HepG2 (cell line): ENCODE measurements at regions not wholly inside any gene's neighbourhood (a gene's known extent, or its start where the extent isn't known, plus 50 kb on each side); places are given as distances from the start of the nearest gene placed in this dataset.

ENCODE experiments used
- ADNP ChIP-seq: sonication (generic); formaldehyde crosslinking; IDR thresholded peaks from 2 replicates; pipeline ENCODE4 v1.4.0; 2020; ENCODE audit warnings: missing genetic modification reagents
- ATM ChIP-seq: fragments of 450-650 bp; IDR thresholded peaks from 2 replicates; pipeline ENCODE4 v1.7.1; 2017; ENCODE audit warnings: mild to moderate bottlenecking, borderline replicate concordance
- CAMTA2 ChIP-seq: sonication (generic); formaldehyde crosslinking; IDR thresholded peaks from 2 replicates; pipeline ENCODE4 v1.4.0; 2020; ENCODE audit warnings: mild to moderate bottlenecking, missing genetic modification reagents, borderline replicate concordance
- CBX1 ChIP-seq: IDR thresholded peaks from one replicate; pipeline ENCODE4 v1.6.1; 2016; ENCODE audit warnings: antibody characterized with exemption, low read depth
- CREM ChIP-seq, 2 experiments: sonication (generic) in 1 of 2; formaldehyde crosslinking in 1 of 2; IDR thresholded peaks; 2 replicates each; pipeline versions ENCODE4 v1.4.0 to v1.6.1; 2016 to 2020; ENCODE audit warnings: antibody characterized with exemption in 1 of 2, mild to moderate bottlenecking in 1 of 2, missing genetic modification reagents in 1 of 2
- ETS1 ChIP-seq: sonication (generic); formaldehyde crosslinking; IDR thresholded peaks from 2 replicates; pipeline ENCODE4 v1.4.0; 2020; ENCODE audit warnings: missing genetic modification reagents
- FIP1L1 ChIP-seq: fragments of 200-400 bp; formaldehyde crosslinking; IDR thresholded peaks from 2 replicates; pipeline ENCODE4 v1.6.1; 2018; ENCODE audit warnings: low read depth, mild to moderate bottlenecking, low read length, moderate library complexity, borderline replicate concordance; ENCODE audit not compliant: insufficient read depth
- GATAD2A ChIP-seq: IDR thresholded peaks from 2 replicates; pipeline ENCODE4 v1.6.1; 2016
- GTF2F1 ChIP-seq: fragments of 150-350 bp; IDR thresholded peaks from 2 replicates; pipeline ENCODE4 v1.6.1; 2014; ENCODE audit warnings: low read length
- IRF1 ChIP-seq: sonication (generic); formaldehyde crosslinking; IDR thresholded peaks from 2 replicates; pipeline ENCODE4 v1.4.0; 2020; ENCODE audit warnings: low read depth, mild to moderate bottlenecking, missing genetic modification reagents
- MBD4 ChIP-seq: IDR thresholded peaks from 2 replicates; pipeline ENCODE4 v1.6.1; 2012; ENCODE audit warnings: low read length, inconsistent platforms, borderline replicate concordance
- NFKB2 ChIP-seq: sonication (generic); formaldehyde crosslinking; IDR thresholded peaks from 2 replicates; pipeline ENCODE4 v1.4.0; 2020; ENCODE audit warnings: missing genetic modification reagents, borderline replicate concordance
- SALL2 ChIP-seq: sonication (generic); formaldehyde crosslinking; IDR thresholded peaks from 2 replicates; pipeline ENCODE4 v1.8.1; 2023; ENCODE audit warnings: mild to moderate bottlenecking, missing genetic modification reagents, inconsistent platforms
- SNAPC5 ChIP-seq: sonication (generic); formaldehyde crosslinking; IDR thresholded peaks from 2 replicates; pipeline ENCODE4 v1.8.1; 2023; ENCODE audit warnings: mild to moderate bottlenecking, missing genetic modification reagents, borderline replicate concordance
- STAG1 ChIP-seq: sonication (generic); formaldehyde crosslinking; IDR thresholded peaks from 2 replicates; pipeline ENCODE4 v1.4.0; 2020; ENCODE audit warnings: missing genetic modification reagents
- THYN1 ChIP-seq: sonication (generic); formaldehyde crosslinking; IDR thresholded peaks from 2 replicates; pipeline ENCODE4 v1.8.1; 2023; ENCODE audit warnings: low read depth, mild to moderate bottlenecking, moderate library complexity, missing genetic modification reagents, borderline replicate concordance
- ZGPAT ChIP-seq: IDR thresholded peaks from 2 replicates; pipeline ENCODE4 v1.6.1; 2016; ENCODE audit warnings: mild to moderate bottlenecking
- ZIK1 ChIP-seq: sonication (generic); formaldehyde crosslinking; IDR thresholded peaks from 2 replicates; pipeline ENCODE4 v1.5.0; 2020; ENCODE audit warnings: mild to moderate bottlenecking, low read depth, missing genetic modification reagents, borderline replicate concordance
- ZNF281 ChIP-seq: sonication (generic); formaldehyde crosslinking; IDR thresholded peaks from 2 replicates; pipeline ENCODE4 v1.4.0; 2020; ENCODE audit warnings: missing genetic modification reagents, borderline replicate concordance
- ZNF383 ChIP-seq: sonication (generic); formaldehyde crosslinking; IDR thresholded peaks from 2 replicates; pipeline ENCODE4 v1.4.0; 2020; ENCODE audit warnings: missing genetic modification reagents, mild to moderate bottlenecking, borderline replicate concordance
- ZNF605 ChIP-seq: sonication (generic); formaldehyde crosslinking; IDR thresholded peaks from 2 replicates; pipeline ENCODE4 v1.8.0; 2022; ENCODE audit warnings: mild to moderate bottlenecking, missing genetic modification reagents
- ZSCAN5A ChIP-seq: sonication (generic); formaldehyde crosslinking; IDR thresholded peaks from 2 replicates; pipeline ENCODE4 v1.8.0; 2022; ENCODE audit warnings: mild to moderate bottlenecking, missing genetic modification reagents, borderline replicate concordance

GRCh38 chr2:8611700-8612099 is 70.2 kb upstream of the ID2 start (continued):
- no peak; the same call in 1 of the 2 replicates for TF ChIP-seq ZSCAN5A
- no peak for TF ChIP-seq SNAPC5 (CRISPR knock-in tag)
- TF ChIP-seq ZGPAT (CRISPR knock-in tag) = peak; percentile 61; the same call in 1 of the 2 replicates
- no peak for TF ChIP-seq MBD4
- TF ChIP-seq ZNF281 (CRISPR knock-in tag) = no peak
- no peak for TF ChIP-seq CAMTA2 (CRISPR knock-in tag)
- no peak for TF ChIP-seq NFKB2
- no peak for TF ChIP-seq ZNF605 (CRISPR knock-in tag)
- TF ChIP-seq ATM = no peak
- TF ChIP-seq FIP1L1 = no peak
- no peak for TF ChIP-seq STAG1
- peak; percentile 69 for TF ChIP-seq CREM (IDR thresholded peaks at IDR 0.05)
- TF ChIP-seq CREM (CRISPR knock-in tag; IDR thresholded peaks at IDR 0.05) = no peak
- no peak for TF ChIP-seq ZIK1 (CRISPR knock-in tag)
- TF ChIP-seq ETS1 = no peak
- no peak for TF ChIP-seq ZNF383 (CRISPR knock-in tag)
- TF ChIP-seq GTF2F1 = no peak
- peak; percentile 92 for TF ChIP-seq GATAD2A (CRISPR knock-in tag)
- no peak for TF ChIP-seq THYN1 (CRISPR knock-in tag)
- TF ChIP-seq ADNP = no peak
- no peak for TF ChIP-seq CBX1
- no peak for TF ChIP-seq SALL2 (CRISPR knock-in tag)
- TF ChIP-seq IRF1 (CRISPR knock-in tag) = no peak
